Astrocyte of the cerebellum (primary cell): ENCODE measurements at regions not wholly inside any gene's neighbourhood (a gene's known extent, or its start where the extent isn't known, plus 50 kb on each side); places are given as distances from the start of the nearest gene placed in this dataset.

Experiments
- DNase-seq: peaks from one replicate; pipeline ENCODE4 v3.0.0-alpha.2; 2011; ENCODE audit warnings: low read depth
- H3K4me3 ChIP-seq: 2 replicates; pipeline ENCODE4 v1.5.1; 2011; ENCODE audit warnings: mild to moderate bottlenecking, low read depth, low read length, moderate library complexity
- in situ Hi-C: cut with HindIII; loops from 2 replicates; pipeline ENCODE4 v1.10.0; 2017; ENCODE audit warnings: low sequenced_read_pairs
- TF ChIP-seq, protein P1 (sequence below): IDR thresholded peaks from 2 replicates; pipeline ENCODE4 v1.5.1; 2012; ENCODE audit warnings: low read length, low read depth, moderate library complexity, mild to moderate bottlenecking; ENCODE audit errors: missing control alignments

DNA sequence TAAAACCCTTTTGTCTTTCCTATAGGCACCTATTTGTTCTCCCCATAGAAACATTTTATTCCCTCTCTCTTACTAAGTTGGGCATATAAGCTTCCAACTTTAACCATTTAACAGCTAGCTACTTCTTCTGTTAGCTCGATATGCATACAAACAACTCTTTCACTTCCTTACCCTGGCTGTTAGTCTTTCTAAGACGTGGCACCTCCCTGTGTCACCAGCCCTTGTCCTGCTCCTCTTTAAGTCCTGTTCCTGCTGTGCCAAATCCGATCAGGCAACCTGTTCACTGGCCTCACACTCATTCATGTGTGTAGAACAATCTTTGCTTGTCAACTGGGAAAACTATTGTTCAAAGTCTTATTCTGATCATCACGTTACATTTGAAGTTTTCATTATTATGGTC lies 1376.1 kb upstream of the TENM4 start:
- no peak for DNase-seq
- TF ChIP-seq, protein P1, sequence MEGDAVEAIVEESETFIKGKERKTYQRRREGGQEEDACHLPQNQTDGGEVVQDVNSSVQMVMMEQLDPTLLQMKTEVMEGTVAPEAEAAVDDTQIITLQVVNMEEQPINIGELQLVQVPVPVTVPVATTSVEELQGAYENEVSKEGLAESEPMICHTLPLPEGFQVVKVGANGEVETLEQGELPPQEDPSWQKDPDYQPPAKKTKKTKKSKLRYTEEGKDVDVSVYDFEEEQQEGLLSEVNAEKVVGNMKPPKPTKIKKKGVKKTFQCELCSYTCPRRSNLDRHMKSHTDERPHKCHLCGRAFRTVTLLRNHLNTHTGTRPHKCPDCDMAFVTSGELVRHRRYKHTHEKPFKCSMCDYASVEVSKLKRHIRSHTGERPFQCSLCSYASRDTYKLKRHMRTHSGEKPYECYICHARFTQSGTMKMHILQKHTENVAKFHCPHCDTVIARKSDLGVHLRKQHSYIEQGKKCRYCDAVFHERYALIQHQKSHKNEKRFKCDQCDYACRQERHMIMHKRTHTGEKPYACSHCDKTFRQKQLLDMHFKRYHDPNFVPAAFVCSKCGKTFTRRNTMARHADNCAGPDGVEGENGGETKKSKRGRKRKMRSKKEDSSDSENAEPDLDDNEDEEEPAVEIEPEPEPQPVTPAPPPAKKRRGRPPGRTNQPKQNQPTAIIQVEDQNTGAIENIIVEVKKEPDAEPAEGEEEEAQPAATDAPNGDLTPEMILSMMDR = no peak
- H3K4me3 ChIP-seq = no peak overlapping the region
- in situ Hi-C loops = no loop called here

DNA sequence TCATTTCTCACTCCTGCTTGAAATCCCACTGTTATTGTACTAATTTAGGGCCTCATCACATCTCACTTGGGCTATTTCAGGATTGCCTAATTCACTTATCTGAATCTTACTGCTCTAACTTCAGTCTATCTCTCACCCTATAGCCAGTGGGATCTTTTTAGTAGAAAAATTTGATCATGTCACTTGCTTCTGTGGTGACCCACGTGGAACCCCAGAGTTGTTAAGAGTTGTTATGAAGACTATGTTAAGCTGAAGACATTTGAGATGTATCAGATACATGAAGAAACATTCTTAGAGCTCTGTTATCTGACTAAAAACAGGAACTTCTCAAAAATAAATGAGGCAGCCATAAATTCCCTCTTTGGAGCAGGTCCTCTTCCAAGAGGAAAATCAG lies 1375.6 kb upstream of the TENM4 start:
- in situ Hi-C loops = no loop called here
- TF ChIP-seq, protein P1 = no peak
- no peak overlapping the region for H3K4me3 ChIP-seq
- DNase-seq = no peak

DNA sequence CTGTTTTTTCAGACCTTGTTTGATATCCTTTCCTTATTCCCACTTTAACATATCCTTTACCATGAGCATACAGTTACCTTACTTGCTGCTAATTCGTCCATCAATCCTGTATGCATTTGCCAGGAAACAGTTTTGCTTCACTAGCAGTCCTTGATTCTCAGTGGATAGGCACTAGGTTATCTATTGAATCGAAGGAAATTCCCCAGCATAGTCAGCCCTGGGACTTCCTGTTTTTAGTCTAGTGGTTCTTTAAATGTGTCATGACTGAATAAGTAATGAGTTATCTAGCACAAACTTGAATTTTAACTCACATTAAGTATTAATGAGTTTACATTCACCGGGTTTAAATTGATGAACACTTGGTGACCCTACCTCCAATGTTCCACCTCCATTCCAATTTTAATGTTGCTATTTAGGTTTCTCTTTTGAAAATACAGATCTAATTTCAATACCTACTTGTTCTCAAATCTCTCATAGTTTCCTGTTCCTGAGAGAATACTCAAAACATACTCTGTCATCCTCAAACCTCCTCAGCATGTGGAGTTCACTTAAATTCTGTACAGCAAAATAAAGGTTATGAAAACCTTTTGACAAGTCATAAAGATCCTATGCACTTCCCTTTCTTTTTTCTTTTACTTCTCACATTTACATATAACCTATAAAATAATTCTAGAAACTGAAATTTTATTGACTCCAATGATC lies 1375.1 kb upstream of the TENM4 start:
- TF ChIP-seq, protein P1 = no peak
- in situ Hi-C loops = no loop called here
- DNase-seq = no peak
- no peak overlapping the region for H3K4me3 ChIP-seq

DNA sequence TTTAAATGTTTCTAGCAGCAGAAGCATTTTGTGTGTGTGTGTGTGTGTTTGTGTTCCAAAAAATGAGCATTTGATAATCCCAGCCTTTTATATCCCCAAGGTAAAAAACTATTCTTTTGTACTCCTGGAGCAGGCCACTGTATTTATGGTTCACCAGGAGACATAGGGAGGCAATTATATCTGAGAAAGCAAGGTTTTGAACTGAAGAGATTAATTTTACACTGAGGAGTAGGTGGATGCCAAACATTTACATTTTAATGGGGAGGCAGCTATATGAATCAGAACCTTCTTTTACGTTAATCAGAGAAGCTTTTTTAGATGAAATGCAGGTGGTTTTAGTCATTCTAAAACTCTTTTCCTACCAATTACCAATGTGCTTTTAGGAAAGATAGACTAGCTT lies 1374.0 kb upstream of the TENM4 start:
- no peak for DNase-seq
- in situ Hi-C loops = no loop called here
- TF ChIP-seq, protein P1 = no peak
- no peak overlapping the region for H3K4me3 ChIP-seq

DNA sequence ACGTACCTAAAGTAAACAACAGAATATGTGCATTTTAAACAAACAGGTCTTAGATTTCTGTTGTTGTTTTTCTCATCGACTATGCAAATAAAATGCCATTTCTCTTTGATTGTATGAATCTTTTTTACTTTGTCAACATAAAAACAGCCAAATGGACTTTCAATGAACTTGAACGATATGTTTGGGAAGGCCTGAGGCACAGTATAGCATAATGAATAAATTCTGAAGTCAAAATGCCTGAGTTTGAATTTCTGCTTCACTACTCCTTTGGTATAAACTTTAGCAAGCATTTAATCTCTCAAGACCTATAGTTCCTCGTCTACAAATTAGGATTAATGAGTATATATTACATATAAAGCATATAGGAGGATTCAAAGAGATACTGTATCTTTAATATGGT lies 1369.9 kb upstream of the TENM4 start:
- in situ Hi-C loops = no loop called here

DNA sequence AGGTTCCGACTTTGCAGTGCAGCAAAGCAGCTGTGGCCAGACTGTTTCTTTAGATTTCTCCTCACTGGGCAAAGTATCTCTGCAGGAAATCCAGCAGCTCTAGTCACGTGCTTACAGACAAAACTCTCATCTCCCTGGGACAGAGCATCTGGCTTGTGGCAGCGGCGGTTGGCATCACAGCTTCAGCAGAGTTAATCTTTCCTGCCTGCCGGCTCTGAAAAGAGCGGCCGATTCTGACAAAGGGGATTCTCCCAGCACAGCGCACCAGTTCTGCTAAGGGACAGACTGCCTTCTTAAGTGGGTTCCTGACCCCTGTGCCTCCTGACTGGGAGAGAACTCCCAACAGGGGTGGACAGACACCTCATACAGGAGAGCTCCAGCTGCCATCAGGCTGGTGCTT lies 1357.3 kb upstream of the TENM4 start:
- TF ChIP-seq, protein P1 = no peak
- no peak for DNase-seq
- no peak overlapping the region for H3K4me3 ChIP-seq
- in situ Hi-C loops = no loop called here

More for the DNA sequence above, 1369.9 kb upstream of the TENM4 start:
- H3K4me3 ChIP-seq = no peak overlapping the region
- DNase-seq = no peak
- TF ChIP-seq, protein P1 = no peak
